ENCODE measurements at regions not wholly inside any gene's neighbourhood (a gene's known extent, or its start where the extent isn't known, plus 50 kb on each side); places are given as distances from the start of the nearest gene placed in this dataset.

GRCh38 chr2:129819855-129820254, 159.6 kb upstream of the RAB6C start:
- TF ChIP-seq POLR2A (IDR thresholded peaks at IDR 0.05) (no peak), CTCF (IDR thresholded peaks at IDR 0.05) (no peak)

Data from lower leg skin (tissue), 3 donors.